Stimulated activated effector memory CD8-positive, alpha-beta T cell treated with anti-CD3 and anti-CD28 coated beads, Interleukin-12 subunit alpha, Interleukin-12 subunit beta, amount 100 ng/mL, for 72 hours (primary cell): ENCODE measurements at regions not wholly inside any gene's neighbourhood (a gene's known extent, or its start where the extent isn't known, plus 50 kb on each side); places are given as distances from the start of the nearest gene placed in this dataset.
"Not testable (repeated sequence)": the region's sequence is repeated elsewhere in the genome, so short reads cannot be mapped to it uniquely, and the experiment has no call there.

Experiments
- ATAC-seq: fragments of 150-1000 bp; cut with Tn5 transposase; 2 replicates; pipeline ENCODE4 v1.10.0; 2021
- DNase-seq, 2 donors: peaks; one replicate each; pipeline ENCODE4 v3.0.0; 2021 to 2022; ENCODE audit warnings: low spot score in 2 of 2
- H3K27ac Mint-ChIP-seq: one replicate; pipeline ENCODE4 v1.8.0; 2022; ENCODE audit warnings: mild to moderate bottlenecking, mixed read lengths
- H3K36me3 Mint-ChIP-seq: one replicate; pipeline ENCODE4 v1.8.0; 2022; ENCODE audit warnings: mild to moderate bottlenecking, mixed read lengths
- H3K4me1 Mint-ChIP-seq: one replicate; pipeline ENCODE4 v1.8.0; 2022; ENCODE audit warnings: mixed read lengths
- H3K4me3 Mint-ChIP-seq: one replicate; pipeline ENCODE4 v1.8.0; 2022; ENCODE audit warnings: mild to moderate bottlenecking, mixed read lengths
- H3K9me3 Mint-ChIP-seq: one replicate; pipeline ENCODE4 v1.8.0; 2022; ENCODE audit warnings: mixed read lengths

DNA sequence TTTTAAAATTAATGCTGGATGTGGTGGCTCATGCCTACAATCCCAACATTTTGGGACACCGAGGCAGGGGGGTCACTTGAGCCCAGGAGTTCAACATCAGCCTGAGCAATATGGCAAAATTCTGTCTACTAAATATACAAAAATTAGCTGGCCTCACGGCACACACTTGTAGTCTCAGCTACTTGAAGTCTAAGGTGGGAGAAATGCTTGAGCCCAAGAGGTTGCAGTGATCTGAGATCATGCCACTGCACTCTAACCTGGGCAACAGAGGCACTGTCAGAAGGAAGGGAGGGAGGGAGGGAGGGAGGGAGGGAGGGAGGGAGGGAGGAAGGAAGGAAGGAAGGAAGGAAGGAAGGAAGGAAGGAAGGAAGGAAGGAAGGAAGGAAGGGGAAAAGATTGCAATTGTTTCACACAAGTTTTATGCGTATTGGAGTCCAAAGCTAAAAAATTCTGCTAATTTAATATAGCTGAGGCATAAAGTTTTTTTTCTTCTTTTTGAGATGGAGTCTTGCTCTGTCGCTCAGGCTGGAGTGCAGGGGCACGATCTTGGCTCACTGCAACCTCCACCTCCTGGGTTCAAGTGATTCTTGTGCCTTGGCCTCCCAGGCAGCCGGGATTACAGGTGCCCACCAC is 328.8 kb downstream of the KLF12 start:
- not testable (repeated sequence) for H3K27ac Mint-ChIP-seq, H3K9me3 Mint-ChIP-seq, DNase-seq, ATAC-seq, H3K4me3 Mint-ChIP-seq
- Mint-ChIP-seq H3K4me1 (peaks cover 11% of the 10 kb centered on the region), H3K36me3 (peaks cover 24% of the 10 kb centered on the region)

DNA sequence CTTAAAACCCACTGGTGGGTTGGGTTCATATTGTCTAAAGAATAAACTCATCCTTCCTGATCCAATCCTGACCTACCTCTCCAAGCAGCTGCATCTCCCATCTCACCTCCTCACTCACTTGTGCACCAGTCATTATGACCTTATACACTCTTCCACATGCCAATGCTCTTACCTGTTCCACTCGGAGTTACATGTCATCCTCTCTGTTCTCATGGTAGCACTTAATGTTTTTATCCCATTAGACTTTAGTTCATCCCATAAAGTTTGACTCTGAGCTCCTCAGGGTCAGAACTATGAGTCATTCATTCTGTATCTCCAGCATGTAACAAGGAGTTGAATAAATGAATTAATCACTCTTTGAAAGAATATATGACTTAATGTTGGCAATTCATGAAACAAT is 330.2 kb downstream of the KLF12 start:
- H3K9me3 Mint-ChIP-seq: peaks cover under 1% of the 10 kb centered on the region
- H3K4me1 Mint-ChIP-seq: peaks cover 11% of the 10 kb centered on the region
- peaks cover 19% of the 10 kb centered on the region for H3K36me3 Mint-ChIP-seq
- no peak overlapping the region for H3K4me3 Mint-ChIP-seq
- no peak for DNase-seq
- ATAC-seq: no peak
- H3K27ac Mint-ChIP-seq: no peak overlapping the region

DNA sequence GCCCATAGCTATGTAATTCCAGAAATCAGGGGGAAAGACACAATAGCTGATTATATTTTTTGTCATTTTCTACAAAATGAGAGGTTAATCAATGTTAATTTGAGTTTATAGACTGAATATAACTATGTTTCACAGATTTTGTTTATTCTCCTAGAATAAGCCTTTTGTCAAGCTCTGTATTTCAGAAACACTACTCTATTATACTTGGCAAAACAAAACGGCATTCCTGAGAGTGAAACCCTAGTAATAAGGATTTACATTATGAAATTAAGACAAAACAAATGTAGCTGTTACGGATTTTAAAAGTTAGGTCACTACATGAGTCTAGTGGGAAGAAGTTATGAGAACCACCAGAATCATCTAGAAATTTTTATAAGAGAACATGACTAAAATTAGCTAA is 334.2 kb downstream of the KLF12 start:
- peaks cover 27% of the 10 kb centered on the region for H3K4me1 Mint-ChIP-seq
- ATAC-seq: no peak
- peaks cover 6% of the 10 kb centered on the region for H3K36me3 Mint-ChIP-seq
- no peak for DNase-seq
- H3K9me3 Mint-ChIP-seq: peaks cover 3% of the 10 kb centered on the region
- no peak overlapping the region for H3K4me3 Mint-ChIP-seq
- H3K27ac Mint-ChIP-seq: no peak overlapping the region

DNA sequence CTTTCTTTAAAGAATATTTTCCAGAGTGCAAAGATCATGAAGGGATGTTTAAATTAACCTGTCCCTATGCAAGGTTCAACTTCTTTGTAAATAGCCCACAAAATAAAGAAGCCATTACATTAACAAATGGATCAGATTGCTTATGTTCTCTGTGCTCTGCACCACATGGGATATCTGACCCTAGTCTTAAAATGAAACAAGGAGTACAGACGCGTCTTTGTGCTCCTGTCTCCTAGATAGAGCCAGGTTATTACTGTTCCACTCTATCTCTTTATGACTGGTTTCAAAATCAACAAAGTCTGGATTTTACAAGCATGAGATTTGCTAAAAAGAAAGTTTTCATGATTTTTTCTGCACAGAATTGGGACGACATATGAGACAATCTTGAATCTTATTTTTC is 339.4 kb downstream of the KLF12 start:
- Mint-ChIP-seq H3K4me3 (no peak overlapping the region), H3K9me3 (peaks cover 3% of the 10 kb centered on the region), H3K4me1 (peaks cover 16% of the 10 kb centered on the region), H3K27ac (no peak overlapping the region), H3K36me3 (peaks cover 6% of the 10 kb centered on the region)
- ATAC-seq: no peak
- DNase-seq: no peak

DNA sequence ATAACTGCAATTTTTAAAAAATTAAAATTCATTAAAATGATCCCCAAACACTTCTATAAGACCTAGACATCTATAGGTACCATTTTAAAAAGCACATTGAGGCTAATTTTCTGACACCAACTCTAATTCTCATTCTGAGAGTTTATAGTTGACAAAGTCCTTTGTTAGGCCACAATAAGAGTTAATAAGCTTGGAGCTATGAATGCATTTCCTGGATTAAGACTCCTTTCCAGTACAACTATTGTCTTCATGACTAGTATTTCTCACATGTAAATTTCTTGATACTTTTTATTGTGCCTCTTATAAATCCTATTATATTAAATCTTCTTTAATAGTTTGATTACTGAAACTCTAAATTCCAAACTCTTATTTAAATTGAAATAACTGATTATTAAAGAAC is 340.8 kb downstream of the KLF12 start:
- ATAC-seq (no peak), DNase-seq (no peak)
- Mint-ChIP-seq H3K9me3 (no peaks in the 10 kb centered on the region), H3K4me1 (peaks cover 16% of the 10 kb centered on the region), H3K36me3 (no peaks in the 10 kb centered on the region), H3K27ac (no peak overlapping the region), H3K4me3 (no peak overlapping the region)

DNA sequence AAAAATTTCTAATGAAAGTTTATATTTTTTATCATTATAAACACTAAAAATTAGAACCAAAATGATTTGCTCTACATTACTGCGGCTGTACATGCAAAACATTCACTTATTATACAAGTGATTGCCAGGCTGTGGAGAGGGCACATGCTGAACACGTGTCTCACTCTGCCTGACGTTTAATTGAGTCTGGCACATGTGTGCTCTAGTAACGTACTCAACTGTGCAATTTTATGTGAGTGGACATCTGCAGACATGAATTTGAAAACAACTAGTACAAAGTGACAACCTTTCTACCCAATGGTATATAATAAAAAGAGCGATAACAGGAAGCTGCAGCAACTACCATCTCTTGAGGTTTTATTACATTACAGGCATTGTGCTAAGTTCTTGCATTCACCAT is 341.4 kb downstream of the KLF12 start:
- Mint-ChIP-seq H3K4me3 (no peak overlapping the region), H3K36me3 (no peaks in the 10 kb centered on the region), H3K27ac (no peak overlapping the region), H3K4me1 (peaks cover 16% of the 10 kb centered on the region), H3K9me3 (no peaks in the 10 kb centered on the region)
- no peak for DNase-seq
- ATAC-seq: no peak

DNA sequence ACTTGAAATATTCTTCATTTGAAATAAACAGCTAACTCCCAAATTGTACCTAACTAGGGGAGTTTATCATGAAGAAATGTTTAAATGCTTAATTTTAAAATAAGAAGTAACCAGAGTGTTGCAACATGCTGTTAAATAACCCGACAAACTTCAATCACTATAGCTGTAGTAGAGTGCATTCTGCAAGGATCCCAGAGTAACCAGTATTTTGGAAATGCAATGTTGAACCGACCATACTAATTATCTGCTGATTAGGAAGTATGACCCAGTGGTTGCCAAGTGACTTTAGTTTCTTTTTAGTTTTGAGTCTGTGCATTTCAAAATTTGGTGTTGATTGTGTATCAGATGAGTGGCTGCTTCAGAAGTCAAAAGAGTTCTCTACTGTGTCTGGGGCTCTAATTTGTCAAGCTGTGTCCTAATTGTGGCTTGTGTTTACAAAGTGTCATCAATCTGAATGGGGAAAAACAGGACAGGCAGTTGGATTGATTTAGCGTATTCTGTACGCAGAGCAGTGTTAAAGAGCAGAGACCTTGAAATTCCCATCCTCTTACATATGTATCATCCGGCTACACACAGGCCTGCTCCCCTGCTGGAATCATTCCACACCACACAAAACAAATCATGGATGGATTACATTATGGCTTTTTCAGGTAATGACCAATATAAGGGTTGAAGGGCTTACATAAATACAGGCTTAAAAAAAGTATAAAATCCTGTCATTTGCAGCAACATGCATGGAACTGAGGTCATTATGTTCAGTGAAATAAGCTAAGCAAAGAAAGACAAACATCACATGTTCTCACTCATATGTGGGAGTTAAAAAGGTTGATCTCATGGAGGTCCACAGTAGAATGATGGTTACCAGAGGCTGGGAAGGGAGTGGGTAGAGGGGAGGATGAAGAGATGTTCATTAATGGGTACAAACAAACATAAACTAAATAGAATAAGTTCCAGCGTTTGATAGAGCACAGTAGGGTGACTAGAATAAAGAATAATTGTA is 351.5 kb downstream of the KLF12 start:
- no peak overlapping the region for H3K27ac Mint-ChIP-seq
- ATAC-seq: no peak
- DNase-seq: no peak
- peaks cover 13% of the 10 kb centered on the region for H3K36me3 Mint-ChIP-seq
- no peaks in the 10 kb centered on the region for H3K9me3 Mint-ChIP-seq
- H3K4me1 Mint-ChIP-seq: no peaks in the 10 kb centered on the region
- H3K4me3 Mint-ChIP-seq: no peak overlapping the region

DNA sequence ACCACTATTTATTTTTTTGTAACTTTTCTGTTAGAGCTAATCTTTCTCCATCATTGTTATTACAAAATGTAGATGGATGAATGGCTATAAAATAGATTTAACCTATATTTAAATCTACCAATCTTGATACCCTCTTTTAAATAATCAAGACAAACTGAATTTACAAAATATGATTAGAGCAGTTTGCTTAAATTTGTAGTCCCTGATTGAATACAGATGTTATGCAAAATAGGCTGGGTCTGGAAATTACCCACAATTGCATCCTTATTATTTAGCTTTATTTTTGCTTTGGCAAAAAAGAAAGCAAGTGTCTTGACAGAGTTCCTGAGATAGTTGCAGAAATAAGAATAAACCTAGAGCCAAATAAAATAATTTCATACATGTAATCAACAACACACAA is 352.8 kb downstream of the KLF12 start:
- ATAC-seq: no peak
- H3K4me1 Mint-ChIP-seq: peaks cover 9% of the 10 kb centered on the region
- no peak overlapping the region for H3K27ac Mint-ChIP-seq
- no peak for DNase-seq
- peaks cover 13% of the 10 kb centered on the region for H3K36me3 Mint-ChIP-seq
- no peak overlapping the region for H3K4me3 Mint-ChIP-seq
- no peaks in the 10 kb centered on the region for H3K9me3 Mint-ChIP-seq

DNA sequence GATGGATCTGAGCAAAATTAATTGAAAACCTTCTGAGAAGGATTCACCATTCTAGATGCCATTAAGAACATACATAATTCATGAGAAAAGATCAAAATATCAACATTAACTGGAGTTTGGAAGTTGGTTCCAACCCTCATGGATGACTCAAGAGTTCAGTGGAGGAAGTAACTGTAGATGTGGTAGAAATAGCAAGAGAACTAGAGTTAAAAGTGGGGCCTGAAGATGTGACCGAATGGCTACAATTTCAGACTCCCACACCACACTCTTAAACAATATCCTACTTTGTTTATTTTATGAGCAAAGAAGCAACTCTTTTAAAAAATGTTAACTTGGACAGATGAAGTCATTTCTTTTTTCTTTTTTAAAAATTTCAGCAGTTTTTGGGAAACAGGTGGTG is 354.3 kb downstream of the KLF12 start:
- peaks cover 13% of the 10 kb centered on the region for H3K36me3 Mint-ChIP-seq

DNA sequence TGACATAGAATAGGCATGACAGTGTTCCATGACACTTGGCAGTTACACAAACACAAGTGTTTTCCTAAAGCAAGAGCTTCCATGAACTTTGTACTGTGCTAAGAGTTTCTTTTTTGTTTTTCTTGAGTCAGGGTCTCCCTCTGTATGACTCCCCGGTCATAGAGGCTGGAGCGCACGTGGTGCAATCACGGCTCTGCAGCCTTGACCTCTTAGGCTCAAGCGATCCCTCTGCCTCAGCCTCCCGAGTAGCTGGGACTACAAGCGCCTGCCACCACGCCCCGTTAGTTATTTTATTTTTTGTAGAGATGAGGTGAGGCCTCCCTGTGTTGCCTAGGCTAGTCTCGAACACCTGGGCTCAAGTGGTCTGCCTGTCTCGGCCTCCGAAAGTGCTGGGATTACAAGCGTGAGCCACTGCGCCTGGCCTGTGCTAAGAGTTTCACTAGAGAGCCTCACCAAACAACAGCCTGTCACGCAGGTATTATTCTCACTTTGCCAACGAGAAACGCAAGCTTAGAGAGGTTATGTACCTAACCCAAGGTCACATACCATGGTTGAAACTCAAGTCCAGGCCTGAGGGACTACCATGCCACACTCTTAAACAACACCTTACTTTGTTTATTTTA is 355.9 kb downstream of the KLF12 start:
- Mint-ChIP-seq H3K36me3 (peaks cover 13% of the 10 kb centered on the region), H3K4me3 (no peak overlapping the region), H3K27ac (no peak overlapping the region), H3K9me3 (no peaks in the 10 kb centered on the region), H3K4me1 (peaks cover 15% of the 10 kb centered on the region)
- DNase-seq (no peak), ATAC-seq (no peak)

More for the DNA sequence above, 354.3 kb downstream of the KLF12 start:
- H3K27ac Mint-ChIP-seq: no peak overlapping the region
- no peak overlapping the region for H3K4me3 Mint-ChIP-seq
- peaks cover 9% of the 10 kb centered on the region for H3K4me1 Mint-ChIP-seq
- H3K9me3 Mint-ChIP-seq: no peaks in the 10 kb centered on the region
- DNase-seq (no peak), ATAC-seq (no peak)

DNA sequence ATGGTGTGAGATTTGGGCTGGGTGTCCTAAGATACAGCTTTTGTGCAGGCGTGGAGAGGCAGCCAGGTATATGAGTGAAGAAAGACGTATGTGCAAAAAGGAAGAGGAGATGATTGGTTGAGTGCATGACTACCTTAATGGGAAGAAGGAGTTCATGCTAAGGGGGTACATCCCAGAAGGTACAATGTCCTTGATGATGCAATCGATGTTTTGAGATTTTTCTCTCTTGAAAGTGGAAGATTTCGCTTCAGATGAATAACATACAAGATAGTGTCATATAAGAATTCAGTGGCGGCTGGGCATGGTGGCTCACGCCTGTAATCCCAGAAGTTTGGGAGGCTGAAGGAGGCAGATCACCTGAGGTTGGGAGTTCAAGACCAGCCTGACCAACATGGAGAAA is 357.1 kb downstream of the KLF12 start:
- Mint-ChIP-seq H3K4me1 (peaks cover 24% of the 10 kb centered on the region), H3K4me3 (no peak overlapping the region), H3K36me3 (peaks cover 13% of the 10 kb centered on the region), H3K9me3 (no peaks in the 10 kb centered on the region), H3K27ac (no peak overlapping the region)
- ATAC-seq: no peak
- DNase-seq: no peak

DNA sequence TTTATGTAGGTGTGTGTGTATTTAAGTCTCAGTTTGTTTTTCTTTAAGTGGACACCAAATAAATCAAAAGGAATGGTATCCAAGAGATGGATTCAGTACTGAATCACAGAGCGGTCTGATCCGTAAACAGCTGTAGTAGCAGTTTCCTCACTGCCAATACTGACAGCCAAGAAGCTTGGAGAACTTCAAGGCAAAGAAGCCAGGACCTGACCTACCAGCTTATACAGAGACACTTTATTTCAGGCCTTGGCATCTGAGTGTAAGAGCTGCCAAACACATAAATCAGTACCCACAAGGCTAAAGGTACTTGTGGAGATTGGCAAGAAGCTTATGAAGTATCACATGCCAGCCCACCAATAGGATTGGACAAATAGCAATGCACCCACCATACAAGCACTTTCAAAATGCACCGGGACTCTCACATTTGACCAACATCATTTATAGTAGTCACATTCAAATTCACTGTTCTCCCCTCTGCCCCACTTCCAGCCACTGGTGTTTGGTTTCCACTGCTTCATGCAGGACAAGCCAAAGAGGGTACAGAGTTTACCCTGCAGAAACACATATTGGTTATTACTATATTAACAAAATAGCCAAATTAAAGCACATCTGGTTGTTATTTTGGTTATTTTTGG is 357.9 kb downstream of the KLF12 start:
- DNase-seq (no peak), ATAC-seq (no peak)
- Mint-ChIP-seq H3K4me3 (no peak overlapping the region), H3K36me3 (peaks cover 13% of the 10 kb centered on the region), H3K9me3 (no peaks in the 10 kb centered on the region), H3K27ac (no peak overlapping the region), H3K4me1 (peaks cover 31% of the 10 kb centered on the region)

DNA sequence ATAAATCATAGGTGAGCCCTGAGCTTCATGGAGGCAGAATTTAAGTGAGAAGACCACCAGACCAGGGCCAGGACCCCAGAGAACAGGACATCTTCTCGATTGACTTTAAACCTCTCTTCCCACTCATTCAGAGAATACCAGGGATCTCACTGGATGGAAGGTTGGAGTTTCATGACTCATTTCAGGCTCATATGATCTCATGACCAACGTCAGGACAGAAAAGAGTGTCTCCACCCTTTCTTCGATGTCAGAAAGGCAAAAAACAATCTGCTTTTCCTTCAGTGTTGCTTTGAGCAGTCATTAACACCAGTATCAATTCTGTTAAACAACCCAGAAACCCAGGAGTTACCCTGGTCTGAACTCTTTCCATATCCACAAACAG is 361.0 kb downstream of the KLF12 start:
- DNase-seq (no peak), ATAC-seq (no peak)
- Mint-ChIP-seq H3K27ac (no peak overlapping the region), H3K4me3 (no peak overlapping the region), H3K36me3 (no peaks in the 10 kb centered on the region), H3K9me3 (no peaks in the 10 kb centered on the region), H3K4me1 (peaks cover 40% of the 10 kb centered on the region)

DNA sequence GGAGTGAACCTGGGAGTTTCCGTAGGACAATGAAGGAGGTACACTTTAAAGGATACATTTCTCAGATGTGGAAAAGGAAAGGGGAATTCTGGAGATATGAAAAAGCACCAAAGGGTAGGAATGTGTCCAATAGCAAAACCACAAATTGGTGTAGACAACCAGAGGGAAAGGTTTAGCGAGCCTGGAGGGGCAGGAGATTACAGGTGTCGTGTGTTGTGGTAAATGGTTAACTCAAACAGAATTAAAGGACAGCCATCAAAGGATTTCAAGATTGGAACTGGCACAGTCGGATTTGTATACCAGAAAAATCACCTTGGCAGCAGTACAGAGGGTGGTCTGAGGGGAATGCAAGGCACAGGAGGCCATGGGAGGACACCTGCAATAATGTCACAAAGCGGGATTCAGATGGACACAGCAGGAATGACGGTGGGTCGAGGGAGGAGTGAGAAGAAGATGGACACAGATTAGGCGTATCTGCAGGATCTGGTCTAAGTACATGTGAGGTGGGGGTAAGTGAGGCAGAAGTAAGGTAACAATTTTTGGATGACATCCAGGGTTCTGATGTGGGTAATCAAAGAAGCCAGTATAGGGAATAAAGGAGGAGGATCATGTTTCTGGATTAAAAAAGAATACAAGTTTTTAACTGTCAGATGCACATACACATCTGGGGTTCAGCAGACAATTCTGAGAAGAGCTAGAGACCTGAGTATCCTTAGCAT is 361.6 kb downstream of the KLF12 start:
- Mint-ChIP-seq H3K36me3 (no peaks in the 10 kb centered on the region), H3K27ac (no peak overlapping the region), H3K4me1 (peaks cover 46% of the 10 kb centered on the region), H3K4me3 (no peak overlapping the region), H3K9me3 (no peaks in the 10 kb centered on the region)
- no peak for DNase-seq
- ATAC-seq: no peak
